Left cardiac atrium (tissue), 4 donors: ENCODE measurements at regions not wholly inside any gene's neighbourhood (a gene's known extent, or its start where the extent isn't known, plus 50 kb on each side); places are given as distances from the start of the nearest gene placed in this dataset.
"Not testable (repeated sequence)": the region's sequence is repeated elsewhere in the genome, so short reads cannot be mapped to it uniquely, and the experiment has no call there.

Source experiments
- ATAC-seq, 2 donors: fragments of 200-7000 bp; cut with Tn5 transposase; one replicate each; pipeline ENCODE4 v1.9.1; 2020; ENCODE audit warnings: mild to moderate bottlenecking in 2 of 2, moderate library complexity in 2 of 2
- DNase-seq: peaks from one replicate; pipeline ENCODE4 v3.0.0-alpha.2; 2020
- intact Hi-C, 2 donors: fragments of 100-400 bp; cut with DNase I; formaldehyde crosslinking; loops; one replicate each; pipeline versions ENCODE4 v1.14.1 to v1.15.1; 2022 to 2023
- donor health status: DM: no; HTN: yes; CAD: no.
- donor health status: DM: no; HTN: yes; CAD: no; lungs with severe emphysema.
- donor health status: DM: yes; HTN: yes; CAD: no.
- donor health status: Dilated cardiomyopathy.

DNA sequence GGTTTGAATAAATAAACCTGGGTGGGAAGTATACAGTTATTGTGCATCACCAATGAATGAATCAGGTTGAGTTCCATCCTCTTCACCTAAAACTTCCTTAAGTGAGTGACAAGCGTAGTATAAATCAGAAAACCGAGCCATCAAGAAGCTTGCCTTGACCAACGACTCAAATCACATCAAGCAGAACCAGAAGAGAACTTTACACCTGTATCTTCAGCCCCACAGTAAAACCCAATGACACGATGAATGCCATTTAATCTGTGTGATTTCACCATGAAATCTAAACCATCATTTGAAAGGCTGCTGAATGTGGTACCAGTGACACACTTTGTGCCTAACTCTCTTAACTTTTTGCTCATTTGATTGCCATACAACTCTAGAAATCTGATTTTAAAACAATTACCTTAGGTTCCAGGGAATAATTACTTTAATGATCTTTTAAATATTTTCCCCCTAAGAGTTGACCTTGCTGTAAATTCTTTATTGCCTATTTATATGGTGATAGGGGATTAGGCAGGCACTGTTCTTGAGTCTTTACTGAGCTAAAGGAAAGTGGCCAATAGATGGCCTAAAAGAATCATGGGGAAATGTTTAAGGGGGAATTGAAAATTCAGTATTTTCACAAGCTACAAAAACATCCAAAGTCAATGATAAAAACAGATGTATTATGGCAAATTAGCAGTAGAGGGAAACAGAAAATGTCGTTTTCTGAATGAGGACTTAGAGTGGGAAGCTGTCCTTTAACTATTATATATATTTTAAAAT is 152.0 kb upstream of the EYA4 start:
- no peak for ATAC-seq
- intact Hi-C loops, result no loop called here

DNA sequence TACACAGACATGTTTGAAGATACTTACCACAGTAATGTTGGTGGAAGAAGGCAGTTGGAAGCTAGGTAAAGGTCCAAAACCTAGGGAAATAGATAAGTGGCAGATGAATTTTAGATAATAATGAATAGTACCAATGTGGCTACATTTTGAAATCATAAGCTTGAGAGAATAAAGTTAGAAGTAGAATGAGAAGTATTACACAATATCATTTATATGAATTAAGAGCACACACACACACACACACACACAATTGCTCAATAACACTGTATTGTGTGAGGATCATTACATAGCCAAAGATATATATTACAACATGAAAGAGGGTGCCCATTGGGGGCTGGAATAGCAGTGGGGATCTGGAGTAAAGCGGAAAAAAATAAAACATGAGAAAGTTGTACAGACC is 149.0 kb upstream of the EYA4 start:
- no peak for ATAC-seq
- intact Hi-C loops, result no loop called here
- no peak for DNase-seq

More for the DNA sequence above, 152.0 kb upstream of the EYA4 start:
- DNase-seq, result no peak

DNA sequence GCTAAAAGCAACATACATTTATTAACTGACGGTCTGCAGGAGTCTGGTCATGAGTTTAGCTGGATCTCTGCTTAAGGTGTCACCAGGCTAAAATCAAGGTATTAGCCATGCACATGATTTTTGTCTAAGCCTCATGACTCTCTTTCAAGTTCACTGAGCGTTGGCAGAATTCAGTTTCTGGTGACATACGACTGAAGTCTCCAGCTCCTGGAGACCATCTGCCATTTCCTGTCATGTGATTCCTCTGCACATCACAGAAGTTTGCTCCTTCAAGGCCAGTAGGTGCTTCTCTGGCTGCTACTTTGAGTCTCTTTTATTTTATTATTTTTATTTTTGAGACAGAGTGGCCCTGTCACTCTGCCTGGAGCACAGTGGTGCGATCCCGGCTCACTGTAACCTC is 148.4 kb upstream of the EYA4 start:
- no peak for ATAC-seq
- no peak for DNase-seq
- intact Hi-C loops, result no loop called here

- ATAC-seq, intact Hi-C loops, DNase-seq: not testable (repeated sequence)
Measured at GRCh38 chr6:133093211-133093610, 147.9 kb upstream of the EYA4 start.

- ATAC-seq (no peak), DNase-seq (no peak)
- intact Hi-C loops, result no loop called here
Measured at GRCh38 chr6:133093956-133094355, 147.2 kb upstream of the EYA4 start.

- DNase-seq (no peak), ATAC-seq (no peak)
- intact Hi-C loops, result no loop called here
Measured at GRCh38 chr6:133097208-133097607, 143.9 kb upstream of the EYA4 start.

GRCh38 chr6:133099573-133099972 is 141.6 kb upstream of the EYA4 start:
- intact Hi-C loops, result no loop called here
- ATAC-seq, result no peak
- DNase-seq, result no peak

DNA sequence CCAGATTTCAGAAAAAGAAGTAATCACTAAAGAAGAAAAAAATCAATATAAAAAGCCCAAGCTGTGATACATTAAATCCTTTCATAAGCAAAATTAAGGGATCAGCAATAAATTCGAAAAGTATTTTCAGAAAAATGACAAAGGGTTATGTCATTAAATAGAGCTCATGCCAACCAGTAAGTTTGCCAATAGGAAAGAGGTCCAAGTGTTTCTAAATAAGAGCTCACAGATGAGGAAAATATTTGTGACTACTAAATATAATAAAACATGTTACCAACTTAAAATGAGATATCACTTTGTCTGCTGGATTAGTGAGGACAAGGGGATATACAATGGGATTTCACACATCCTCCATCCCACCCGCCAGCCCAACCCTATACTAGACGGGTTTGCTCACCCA is 140.3 kb upstream of the EYA4 start:
- ATAC-seq (no peak), DNase-seq (no peak)
- intact Hi-C loops, result no loop called here

GRCh38 chr6:133101790-133102189 is 139.4 kb upstream of the EYA4 start:
- ATAC-seq (no peak), DNase-seq (no peak)
- intact Hi-C loops, result no loop called here

- intact Hi-C loops, result no loop called here
- no peak for DNase-seq
- ATAC-seq, result no peak
Measured at GRCh38 chr6:133106934-133107333, 134.2 kb upstream of the EYA4 start.

- no peak for ATAC-seq
- no peak for DNase-seq
- intact Hi-C loops, result no loop called here
Measured at GRCh38 chr6:133108419-133108818, 132.7 kb upstream of the EYA4 start.

- intact Hi-C loops, result no loop called here
- DNase-seq (no peak), ATAC-seq (no peak)
Measured at GRCh38 chr6:133114973-133115372, 126.2 kb upstream of the EYA4 start.

- no peak for DNase-seq
- no peak for ATAC-seq
- intact Hi-C loops, result no loop called here
Measured at GRCh38 chr6:133115946-133116345, 125.2 kb upstream of the EYA4 start.

GRCh38 chr6:133128191-133128590 is 113.0 kb upstream of the EYA4 start:
- intact Hi-C loops, result loop anchor here in 1 of 2 donors (5.0 kb wide), 1 partner anchor 76 kb away; no protein-coding TSS in a partner anchor
- DNase-seq (peak; percentile 23), ATAC-seq (peak in 1 of 2 donors; percentile 77)

DNA sequence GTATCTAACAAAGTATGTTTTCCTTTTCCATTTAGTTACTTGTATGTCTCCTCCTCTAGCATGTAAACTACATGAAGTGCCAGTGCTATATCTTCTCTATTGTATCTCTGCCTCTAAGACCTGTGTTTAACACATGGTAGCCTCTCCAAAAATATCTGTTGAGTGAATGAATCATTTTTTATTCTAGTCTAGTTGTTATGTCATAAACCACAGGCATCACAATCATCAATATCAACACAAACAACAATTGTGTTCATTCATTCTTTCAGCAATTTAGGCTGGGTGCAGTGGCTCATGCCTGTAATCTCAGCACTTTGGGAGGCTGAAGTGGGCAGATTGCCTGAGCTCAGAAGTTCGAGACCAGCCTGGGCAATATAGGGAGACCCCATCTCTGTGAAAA is 111.6 kb upstream of the EYA4 start:
- no peak for ATAC-seq
- intact Hi-C loops, result loop anchor here in 1 of 2 donors (5.0 kb wide), 1 partner anchor 77 kb away; no protein-coding TSS in a partner anchor

GRCh38 chr6:133130863-133131262 is 110.3 kb upstream of the EYA4 start:
- ATAC-seq, result peak; percentile 96
- DNase-seq, result peak; percentile 77
- intact Hi-C loops, result no loop called here

More for the DNA sequence above, 111.6 kb upstream of the EYA4 start:
- no peak for DNase-seq

- ATAC-seq (peak; percentile 38 to 74), DNase-seq (no peak)
- intact Hi-C loops, result no loop called here
Measured at GRCh38 chr6:133131621-133132465, 109.3 kb upstream of the EYA4 start.

GRCh38 chr6:133132466-133132971 is 108.6 kb upstream of the EYA4 start:
- ATAC-seq (no peak), DNase-seq (no peak)
- intact Hi-C loops, result no loop called here

DNA sequence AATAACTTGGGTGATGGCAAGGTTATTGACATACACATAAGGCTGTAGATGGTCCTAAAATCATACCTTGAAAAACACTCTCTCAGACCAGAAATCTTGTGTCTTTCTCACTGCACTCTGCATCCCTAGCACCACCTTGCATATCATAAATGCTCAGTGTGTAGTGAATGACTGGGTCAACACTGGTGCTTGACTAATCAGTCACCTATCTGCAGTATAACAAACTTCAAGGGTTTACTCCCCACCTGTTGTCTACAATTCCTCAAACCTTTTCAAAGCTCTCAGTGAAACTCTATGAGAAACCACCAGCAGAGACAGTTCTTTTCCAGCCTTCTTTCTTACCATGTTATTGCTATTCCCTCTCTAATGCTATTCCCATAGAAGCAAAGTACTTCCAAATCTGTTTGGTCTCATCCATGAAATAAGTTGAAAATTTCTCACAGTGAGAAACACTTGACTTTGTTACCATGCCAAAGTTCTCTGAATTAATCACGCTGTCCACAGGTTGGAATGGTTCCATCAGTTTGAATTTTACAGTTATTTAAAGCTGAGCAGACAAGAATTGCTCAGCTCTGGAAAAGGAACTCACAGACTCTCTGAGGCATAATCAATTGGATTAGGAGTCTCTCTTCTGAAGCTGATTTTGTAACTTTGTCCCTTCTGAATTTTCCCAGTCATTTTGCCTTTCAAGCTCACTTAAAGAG is 104.8 kb upstream of the EYA4 start:
- ATAC-seq (peak in 1 of 2 donors; percentile 36), DNase-seq (no peak)
- intact Hi-C loops, result no loop called here
